GM18861 (cell line): ENCODE measurements at regions not wholly inside any gene's neighbourhood (a gene's known extent, or its start where the extent isn't known, plus 50 kb on each side); places are given as distances from the start of the nearest gene placed in this dataset.
"Not testable (repeated sequence)": the region's sequence is repeated elsewhere in the genome, so short reads cannot be mapped to it uniquely, and the experiment has no call there.

Source experiments
- ATAC-seq: cut with Tn5 transposase; IDR thresholded peaks from one replicate; pipeline ENCODE4 v1.9.1; 2021; ENCODE audit not compliant: unreplicated experiment

- no peak for ATAC-seq
Observed at GRCh38 chr5:167920589-167920988, 370.9 kb upstream of the WWC1 start.

- ATAC-seq, result no peak
Observed at GRCh38 chr5:167921796-167922195, 369.6 kb upstream of the WWC1 start.

GRCh38 chr5:167923396-167923795 lies 368.0 kb upstream of the WWC1 start:
- no peak for ATAC-seq

GRCh38 chr5:167929841-167930240 lies 361.6 kb upstream of the WWC1 start:
- no peak for ATAC-seq

- ATAC-seq, result no peak
Observed at GRCh38 chr5:167934551-167934971, 356.9 kb upstream of the WWC1 start.

GRCh38 chr5:167936022-167936421 lies 355.4 kb upstream of the WWC1 start:
- no peak for ATAC-seq

GRCh38 chr5:167936944-167937634 lies 354.4 kb upstream of the WWC1 start:
- ATAC-seq, result no peak

- no peak for ATAC-seq
Observed at GRCh38 chr5:167937635-167937998, 353.8 kb upstream of the WWC1 start.

GRCh38 chr5:167939686-167940085 lies 351.8 kb upstream of the WWC1 start:
- ATAC-seq, result no peak

- ATAC-seq, result no peak
Observed at GRCh38 chr5:167940911-167941310, 350.5 kb upstream of the WWC1 start.

- ATAC-seq, result not testable (repeated sequence)
Observed at GRCh38 chr5:167941556-167941955, 349.9 kb upstream of the WWC1 start.

GRCh38 chr5:167943343-167943742 lies 348.1 kb upstream of the WWC1 start:
- no peak for ATAC-seq

- no peak for ATAC-seq
Observed at GRCh38 chr5:167944121-167944852, 347.2 kb upstream of the WWC1 start.

GRCh38 chr5:167945542-167946384 lies 345.7 kb upstream of the WWC1 start:
- no peak for ATAC-seq

GRCh38 chr5:167947306-167947705 lies 344.1 kb upstream of the WWC1 start:
- ATAC-seq, result no peak

- no peak for ATAC-seq
Observed at GRCh38 chr5:167948251-167948650, 343.2 kb upstream of the WWC1 start.

- no peak for ATAC-seq
Observed at GRCh38 chr5:167949435-167949834, 342.0 kb upstream of the WWC1 start.

- no peak for ATAC-seq
Observed at GRCh38 chr5:167950126-167950721, 341.2 kb upstream of the WWC1 start.

GRCh38 chr5:167951116-167951515 lies 340.3 kb upstream of the WWC1 start:
- ATAC-seq, result no peak

- ATAC-seq, result no peak
Observed at GRCh38 chr5:167952278-167952995, 339.0 kb upstream of the WWC1 start.
